Heart left ventricle (tissue), 13 donors: ENCODE measurements at regions not wholly inside any gene's neighbourhood (a gene's known extent, or its start where the extent isn't known, plus 50 kb on each side); places are given as distances from the start of the nearest gene placed in this dataset.

Experiments used
- POLR2A ChIP-seq, 2 donors: fragments of 450-650 bp; IDR thresholded peaks; one replicate each; pipeline ENCODE4 v1.6.1; 2017; ENCODE audit warnings: antibody characterized with exemption in 2 of 2, mild to moderate bottlenecking in 2 of 2, moderate library complexity in 2 of 2
- TF ChIP-seq, protein P1 (sequence below), 12 donors: fragments of 200-600 bp; sonication (generic) in 4 of 12; IDR thresholded peaks; one replicate each; pipeline versions ENCODE4 v1.5.0 to v1.8.0; 2018 to 2022; ENCODE audit warnings: antibody characterized with exemption in 12 of 12, mild to moderate bottlenecking in 5 of 12
- donor health status: ischemic (EF 13 %, LVEDD 7.1; RV severe dilation, severe dysfunction).
- donor health status: DM: no; HTN: yes; CAD: no.
- donor health status: DM: no; HTN: no; CAD: no.
- donor health status: ischemic (EF 25% LVEDD 6.9; RV normal size, moderate dysfunction).
- donor health status: ischemic (EF 25% LVEDD 5.7; RV mildly dilated, moderate dysfunction).
- donor health status: ischemic (EF 35%, LVEDD 5.7; RV mildly dilated, moderate dysfunction).
- donor health status: nonischemic (EF 11% LVEDD 7.7; RV severe dilation, severe dysfunction).
- donor health status: DM: yes; HTN: yes; CAD: no.
- donor health status: PGD.
- donor health status: ischemic (EF 29% LVEDD 5.4; RV normal size, mild dysfunction).
- donor health status: nonischemic (EF 23%, LVEDD 6.1; RV moderate dilation, normal function).

DNA sequence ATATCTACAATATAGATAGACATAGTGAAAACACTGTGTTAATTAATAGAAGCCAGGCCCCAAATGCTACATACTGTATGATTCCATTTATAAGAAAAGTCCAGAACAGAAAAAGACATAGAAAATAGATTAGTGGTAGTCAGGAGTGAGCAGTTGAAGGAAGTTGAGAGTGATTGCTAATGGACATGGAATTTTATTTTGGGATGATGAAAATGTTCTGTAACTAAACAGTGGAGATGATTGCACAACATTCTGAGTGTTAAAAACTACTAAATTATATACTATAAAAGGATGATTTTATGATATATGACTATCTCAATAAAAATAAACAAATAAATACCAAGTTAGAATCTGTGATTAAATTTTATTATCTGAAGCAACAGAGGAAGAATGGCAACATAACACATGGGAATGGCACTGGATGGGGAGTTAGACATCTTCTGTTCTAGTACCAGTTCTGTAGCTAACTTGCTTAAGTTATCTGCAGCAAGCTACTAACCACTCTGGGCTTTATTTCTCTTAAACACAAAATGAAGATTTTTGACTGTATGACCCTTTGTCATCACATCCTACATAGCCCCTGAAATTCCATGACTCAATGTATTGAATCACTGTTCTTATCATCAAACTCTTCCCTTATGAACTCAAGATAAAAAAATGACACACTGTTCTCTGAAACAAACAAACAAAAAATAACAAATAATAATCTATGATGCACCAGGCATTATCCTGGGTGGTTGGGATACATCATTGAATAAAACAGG is 612.7 kb downstream of the TBL1XR1 start:
- TF ChIP-seq, protein P1, sequence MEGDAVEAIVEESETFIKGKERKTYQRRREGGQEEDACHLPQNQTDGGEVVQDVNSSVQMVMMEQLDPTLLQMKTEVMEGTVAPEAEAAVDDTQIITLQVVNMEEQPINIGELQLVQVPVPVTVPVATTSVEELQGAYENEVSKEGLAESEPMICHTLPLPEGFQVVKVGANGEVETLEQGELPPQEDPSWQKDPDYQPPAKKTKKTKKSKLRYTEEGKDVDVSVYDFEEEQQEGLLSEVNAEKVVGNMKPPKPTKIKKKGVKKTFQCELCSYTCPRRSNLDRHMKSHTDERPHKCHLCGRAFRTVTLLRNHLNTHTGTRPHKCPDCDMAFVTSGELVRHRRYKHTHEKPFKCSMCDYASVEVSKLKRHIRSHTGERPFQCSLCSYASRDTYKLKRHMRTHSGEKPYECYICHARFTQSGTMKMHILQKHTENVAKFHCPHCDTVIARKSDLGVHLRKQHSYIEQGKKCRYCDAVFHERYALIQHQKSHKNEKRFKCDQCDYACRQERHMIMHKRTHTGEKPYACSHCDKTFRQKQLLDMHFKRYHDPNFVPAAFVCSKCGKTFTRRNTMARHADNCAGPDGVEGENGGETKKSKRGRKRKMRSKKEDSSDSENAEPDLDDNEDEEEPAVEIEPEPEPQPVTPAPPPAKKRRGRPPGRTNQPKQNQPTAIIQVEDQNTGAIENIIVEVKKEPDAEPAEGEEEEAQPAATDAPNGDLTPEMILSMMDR (IDR thresholded peaks at IDR 0.05): no peak
- no peak for TF ChIP-seq POLR2A (IDR thresholded peaks at IDR 0.05)
